ENCODE measurements at regions not wholly inside any gene's neighbourhood (a gene's known extent, or its start where the extent isn't known, plus 50 kb on each side); places are given as distances from the start of the nearest gene placed in this dataset.

DNA sequence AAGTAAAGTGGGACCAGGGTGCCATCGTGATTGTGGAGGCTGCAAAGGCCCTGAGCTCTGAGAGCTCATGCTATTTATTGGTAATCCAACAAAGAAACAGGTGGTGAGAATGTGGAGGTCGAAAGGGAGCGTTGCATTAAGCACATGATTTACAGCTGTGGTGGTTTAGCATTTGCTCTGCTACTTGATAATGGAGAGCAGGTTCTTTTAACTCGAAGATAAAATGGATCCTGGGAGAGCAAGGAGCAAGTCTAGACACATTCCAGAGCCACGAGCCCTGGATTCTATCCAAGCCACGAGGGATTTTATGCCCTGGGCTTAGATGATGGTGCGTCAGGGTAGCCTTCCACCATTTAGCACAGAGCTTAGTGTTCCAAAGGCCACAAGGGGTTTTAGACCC lies 1710.1 kb upstream of the CDH9 start:
- H3K9me2 ChIP-seq (ENCODE audit: insufficient read depth, low read length): no peaks in the 10 kb centered on the region
- BruUV-seq (replicated peaks): no TSS peak
- no peak for TF ChIP-seq EZH2phosphoT487 (IDR thresholded peaks at IDR 0.05; ENCODE audit: borderline replicate concordance, low read depth, low read length)
- TF ChIP-seq, protein P1, sequence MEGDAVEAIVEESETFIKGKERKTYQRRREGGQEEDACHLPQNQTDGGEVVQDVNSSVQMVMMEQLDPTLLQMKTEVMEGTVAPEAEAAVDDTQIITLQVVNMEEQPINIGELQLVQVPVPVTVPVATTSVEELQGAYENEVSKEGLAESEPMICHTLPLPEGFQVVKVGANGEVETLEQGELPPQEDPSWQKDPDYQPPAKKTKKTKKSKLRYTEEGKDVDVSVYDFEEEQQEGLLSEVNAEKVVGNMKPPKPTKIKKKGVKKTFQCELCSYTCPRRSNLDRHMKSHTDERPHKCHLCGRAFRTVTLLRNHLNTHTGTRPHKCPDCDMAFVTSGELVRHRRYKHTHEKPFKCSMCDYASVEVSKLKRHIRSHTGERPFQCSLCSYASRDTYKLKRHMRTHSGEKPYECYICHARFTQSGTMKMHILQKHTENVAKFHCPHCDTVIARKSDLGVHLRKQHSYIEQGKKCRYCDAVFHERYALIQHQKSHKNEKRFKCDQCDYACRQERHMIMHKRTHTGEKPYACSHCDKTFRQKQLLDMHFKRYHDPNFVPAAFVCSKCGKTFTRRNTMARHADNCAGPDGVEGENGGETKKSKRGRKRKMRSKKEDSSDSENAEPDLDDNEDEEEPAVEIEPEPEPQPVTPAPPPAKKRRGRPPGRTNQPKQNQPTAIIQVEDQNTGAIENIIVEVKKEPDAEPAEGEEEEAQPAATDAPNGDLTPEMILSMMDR (conservative IDR thresholded peaks at IDR 0.05; ENCODE audit: low read length): no peak
- DNase-seq (ENCODE audit: low spot score): no peak
- H3K4me1 ChIP-seq (ENCODE audit: insufficient read depth, low read length, poor library complexity, severe bottlenecking): no peaks in the 10 kb centered on the region
- H3K79me2 ChIP-seq (ENCODE audit: insufficient read depth, low read depth, low read length): no peaks in the 10 kb centered on the region
- H3K4me3 ChIP-seq (ENCODE audit: low read depth, low read length, poor library complexity, severe bottlenecking): no peak overlapping the region
- CTCF ChIA-PET (ENCODE audit: unreplicated experiment): no interaction called here
- intact Hi-C loops (cut with micrococcal nuclease; ENCODE audit: unreplicated experiment): no loop called here
- POLR2A ChIA-PET: no interaction called here
- H3K9me3 ChIP-seq (ENCODE audit: low read length): no peaks in the 10 kb centered on the region
- H3K4me2 ChIP-seq (ENCODE audit: low read length): no peak overlapping the region
- H3K36me3 ChIP-seq (ENCODE audit: insufficient read depth, low read length): no peaks in the 10 kb centered on the region
- H4K20me1 ChIP-seq (ENCODE audit: insufficient read depth, low read length): no peaks in the 10 kb centered on the region
- no peak overlapping the region for H2AFZ ChIP-seq (ENCODE audit: low read length)
- no peak overlapping the region for H3K27ac ChIP-seq (ENCODE audit: low read depth, low read length, poor library complexity, severe bottlenecking)

DNA sequence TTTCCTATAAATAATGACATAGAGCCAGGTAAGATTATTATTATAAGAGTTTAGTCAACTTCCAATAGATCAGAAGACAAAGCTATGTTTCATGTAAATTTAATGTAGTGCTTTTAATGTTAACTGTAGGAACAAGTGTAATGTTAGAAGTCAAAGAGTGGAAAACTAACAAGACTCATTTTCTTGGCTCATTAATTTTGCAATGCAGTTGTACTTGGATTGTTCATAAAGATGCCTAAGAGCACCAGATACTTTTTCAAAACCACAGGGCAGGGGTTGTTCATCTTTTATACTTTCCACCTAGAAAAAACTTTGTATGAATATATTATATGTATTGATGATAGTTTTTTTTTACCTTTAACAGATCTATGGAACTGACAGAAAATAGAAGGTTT lies 1705.3 kb upstream of the CDH9 start:
- intact Hi-C loops (cut with micrococcal nuclease; ENCODE audit: unreplicated experiment): no loop called here
- Histone ChIP-seq H3K36me3 (ENCODE audit: insufficient read depth, low read length) (no peaks in the 10 kb centered on the region), H3K27ac (ENCODE audit: low read depth, low read length, poor library complexity, severe bottlenecking) (no peak overlapping the region), H4K20me1 (ENCODE audit: insufficient read depth, low read length) (no peaks in the 10 kb centered on the region), H3K4me3 (ENCODE audit: low read depth, low read length, poor library complexity, severe bottlenecking) (no peak overlapping the region), H3K4me2 (ENCODE audit: low read length) (no peak overlapping the region), H3K4me1 (ENCODE audit: insufficient read depth, low read length, poor library complexity, severe bottlenecking) (no peaks in the 10 kb centered on the region), H3K9me2 (ENCODE audit: insufficient read depth, low read length) (no peaks in the 10 kb centered on the region), H3K9me3 (ENCODE audit: low read length) (no peaks in the 10 kb centered on the region), H3K79me2 (ENCODE audit: insufficient read depth, low read depth, low read length) (no peaks in the 10 kb centered on the region), H2AFZ (ENCODE audit: low read length) (no peak overlapping the region)
- ChIA-PET POLR2A (interaction anchor here (1.2 kb wide), 1 partner anchor 11 kb away, joined by 4 read pairs; no protein-coding TSS in a partner anchor), CTCF (ENCODE audit: unreplicated experiment) (no interaction called here)
- no TSS peak for BruUV-seq (replicated peaks)
- TF ChIP-seq EZH2phosphoT487 (IDR thresholded peaks at IDR 0.05; ENCODE audit: borderline replicate concordance, low read depth, low read length): no peak
- TF ChIP-seq, protein P1 (conservative IDR thresholded peaks at IDR 0.05; ENCODE audit: low read length): no peak
- DNase-seq (ENCODE audit: low spot score): no peak

DNA sequence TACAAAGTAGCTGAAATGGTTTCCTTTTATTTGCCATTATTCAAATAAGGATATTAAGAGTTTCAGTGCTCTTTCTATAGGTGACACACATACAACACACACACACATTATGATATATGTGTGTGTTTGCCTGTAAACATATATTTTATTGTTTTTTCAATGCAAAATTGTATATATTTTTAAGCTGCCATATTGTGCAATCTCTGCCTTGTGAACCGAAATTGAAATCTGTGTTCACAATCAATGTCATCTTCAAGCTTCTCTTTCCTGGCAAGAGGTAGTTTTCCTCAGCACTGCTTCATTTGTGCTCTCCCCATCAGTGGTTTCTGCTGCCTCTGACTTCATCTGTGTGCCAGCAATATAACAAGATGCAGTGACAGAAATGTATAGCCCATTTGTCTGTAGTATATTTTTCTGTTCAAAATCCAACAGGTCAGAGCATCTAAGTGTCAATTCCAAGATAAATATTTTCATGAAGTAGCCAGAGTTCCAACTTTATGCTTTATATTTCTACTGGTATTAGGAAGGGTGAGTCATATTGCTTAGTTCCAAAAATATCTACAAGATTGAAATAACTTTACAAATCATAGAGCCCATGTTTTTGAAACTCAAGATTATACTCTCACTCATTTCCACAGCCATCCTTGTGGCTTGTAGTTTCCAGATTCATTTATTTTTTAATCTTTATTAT lies 1704.8 kb upstream of the CDH9 start:
- Histone ChIP-seq H3K4me1 (ENCODE audit: insufficient read depth, low read length, poor library complexity, severe bottlenecking) (no peaks in the 10 kb centered on the region), H3K9me2 (ENCODE audit: insufficient read depth, low read length) (no peaks in the 10 kb centered on the region), H2AFZ (ENCODE audit: low read length) (no peak overlapping the region), H3K4me3 (ENCODE audit: low read depth, low read length, poor library complexity, severe bottlenecking) (no peak overlapping the region), H3K79me2 (ENCODE audit: insufficient read depth, low read depth, low read length) (no peaks in the 10 kb centered on the region), H4K20me1 (ENCODE audit: insufficient read depth, low read length) (no peaks in the 10 kb centered on the region), H3K36me3 (ENCODE audit: insufficient read depth, low read length) (no peaks in the 10 kb centered on the region), H3K4me2 (ENCODE audit: low read length) (no peak overlapping the region), H3K9me3 (ENCODE audit: low read length) (no peaks in the 10 kb centered on the region), H3K27ac (ENCODE audit: low read depth, low read length, poor library complexity, severe bottlenecking) (no peak overlapping the region)
- ChIA-PET POLR2A (no interaction called here), CTCF (ENCODE audit: unreplicated experiment) (no interaction called here)
- no peak for DNase-seq (ENCODE audit: low spot score)
- BruUV-seq (replicated peaks): no TSS peak
- intact Hi-C loops (cut with micrococcal nuclease; ENCODE audit: unreplicated experiment): no loop called here
- no peak for TF ChIP-seq EZH2phosphoT487 (IDR thresholded peaks at IDR 0.05; ENCODE audit: borderline replicate concordance, low read depth, low read length)
- TF ChIP-seq, protein P1 (conservative IDR thresholded peaks at IDR 0.05; ENCODE audit: low read length): no peak

Data from OCI-LY7 (cell line).